ENCODE measurements at regions not wholly inside any gene's neighbourhood (a gene's known extent, or its start where the extent isn't known, plus 50 kb on each side); places are given as distances from the start of the nearest gene placed in this dataset.

DNA sequence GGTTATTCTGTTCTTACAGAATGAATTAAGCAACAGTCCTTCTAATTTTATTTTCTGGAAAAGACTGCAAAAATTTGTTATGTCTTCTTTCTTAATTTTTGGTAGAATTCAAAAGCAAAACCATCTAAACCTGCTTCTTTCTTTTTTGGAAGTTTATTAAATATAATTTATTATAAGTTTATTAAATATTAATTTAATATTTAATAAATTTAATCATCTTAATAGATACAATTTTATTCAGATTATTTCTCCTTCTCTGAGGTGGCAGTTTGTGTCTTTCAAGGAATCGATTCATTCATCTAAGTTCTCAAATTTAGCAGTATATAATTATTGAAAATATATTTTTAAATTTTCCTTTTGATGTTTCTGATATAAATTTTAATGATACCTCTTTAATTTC, 837.5 kb upstream of the LRRC4C start (continued):
- TF ChIP-seq, protein P1, sequence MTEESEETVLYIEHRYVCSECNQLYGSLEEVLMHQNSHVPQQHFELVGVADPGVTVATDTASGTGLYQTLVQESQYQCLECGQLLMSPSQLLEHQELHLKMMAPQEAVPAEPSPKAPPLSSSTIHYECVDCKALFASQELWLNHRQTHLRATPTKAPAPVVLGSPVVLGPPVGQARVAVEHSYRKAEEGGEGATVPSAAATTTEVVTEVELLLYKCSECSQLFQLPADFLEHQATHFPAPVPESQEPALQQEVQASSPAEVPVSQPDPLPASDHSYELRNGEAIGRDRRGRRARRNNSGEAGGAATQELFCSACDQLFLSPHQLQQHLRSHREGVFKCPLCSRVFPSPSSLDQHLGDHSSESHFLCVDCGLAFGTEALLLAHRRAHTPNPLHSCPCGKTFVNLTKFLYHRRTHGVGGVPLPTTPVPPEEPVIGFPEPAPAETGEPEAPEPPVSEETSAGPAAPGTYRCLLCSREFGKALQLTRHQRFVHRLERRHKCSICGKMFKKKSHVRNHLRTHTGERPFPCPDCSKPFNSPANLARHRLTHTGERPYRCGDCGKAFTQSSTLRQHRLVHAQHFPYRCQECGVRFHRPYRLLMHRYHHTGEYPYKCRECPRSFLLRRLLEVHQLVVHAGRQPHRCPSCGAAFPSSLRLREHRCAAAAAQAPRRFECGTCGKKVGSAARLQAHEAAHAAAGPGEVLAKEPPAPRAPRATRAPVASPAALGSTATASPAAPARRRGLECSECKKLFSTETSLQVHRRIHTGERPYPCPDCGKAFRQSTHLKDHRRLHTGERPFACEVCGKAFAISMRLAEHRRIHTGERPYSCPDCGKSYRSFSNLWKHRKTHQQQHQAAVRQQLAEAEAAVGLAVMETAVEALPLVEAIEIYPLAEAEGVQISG (CRISPR knock-in tag; IDR thresholded peaks at IDR 0.05): no peak
- no peak for TF ChIP-seq ZNF558 (CRISPR knock-in tag; IDR thresholded peaks at IDR 0.05; ENCODE audit: borderline replicate concordance)

DNA sequence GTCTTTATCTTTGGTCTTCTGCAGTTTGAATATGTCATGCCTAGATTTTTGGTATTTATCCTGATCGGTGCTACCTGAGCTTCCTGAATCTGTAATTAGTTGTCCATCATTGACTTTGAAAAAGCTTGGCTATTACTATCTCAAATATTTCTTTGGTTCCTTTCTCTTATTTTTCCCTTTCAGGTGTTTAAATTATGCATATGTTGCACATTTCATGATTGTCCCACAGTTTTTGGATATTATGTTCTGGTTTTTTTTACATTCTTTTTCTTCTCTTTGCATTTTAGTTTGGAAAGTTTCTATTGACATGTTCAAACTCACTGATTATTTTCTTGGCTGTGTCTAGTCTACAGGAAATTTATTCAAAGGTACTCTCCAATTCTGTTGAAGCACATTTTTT, 840.3 kb upstream of the LRRC4C start:
- no peak overlapping the region for H3K4me2 ChIP-seq (ENCODE audit: low read depth, low read length)
- no peak for TF ChIP-seq ZNF567 (CRISPR knock-in tag; IDR thresholded peaks at IDR 0.05; ENCODE audit: borderline replicate concordance)
- TF ChIP-seq, protein P2, sequence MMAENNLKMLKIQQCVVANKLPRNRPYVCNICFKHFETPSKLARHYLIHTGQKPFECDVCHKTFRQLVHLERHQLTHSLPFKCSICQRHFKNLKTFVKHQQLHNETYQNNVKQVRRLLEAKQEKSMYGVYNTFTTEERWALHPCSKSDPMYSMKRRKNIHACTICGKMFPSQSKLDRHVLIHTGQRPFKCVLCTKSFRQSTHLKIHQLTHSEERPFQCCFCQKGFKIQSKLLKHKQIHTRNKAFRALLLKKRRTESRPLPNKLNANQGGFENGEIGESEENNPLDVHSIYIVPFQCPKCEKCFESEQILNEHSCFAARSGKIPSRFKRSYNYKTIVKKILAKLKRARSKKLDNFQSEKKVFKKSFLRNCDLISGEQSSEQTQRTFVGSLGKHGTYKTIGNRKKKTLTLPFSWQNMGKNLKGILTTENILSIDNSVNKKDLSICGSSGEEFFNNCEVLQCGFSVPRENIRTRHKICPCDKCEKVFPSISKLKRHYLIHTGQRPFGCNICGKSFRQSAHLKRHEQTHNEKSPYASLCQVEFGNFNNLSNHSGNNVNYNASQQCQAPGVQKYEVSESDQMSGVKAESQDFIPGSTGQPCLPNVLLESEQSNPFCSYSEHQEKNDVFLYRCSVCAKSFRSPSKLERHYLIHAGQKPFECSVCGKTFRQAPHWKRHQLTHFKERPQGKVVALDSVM (CRISPR knock-in tag; IDR thresholded peaks at IDR 0.05): no peak
- TF ChIP-seq GABPB1 (CRISPR knock-in tag; IDR thresholded peaks at IDR 0.05): no peak
- TF ChIP-seq MAFF (IDR thresholded peaks at IDR 0.05; ENCODE audit: low read depth, low read length): peak; percentile 62
- TF ChIP-seq, protein P3, sequence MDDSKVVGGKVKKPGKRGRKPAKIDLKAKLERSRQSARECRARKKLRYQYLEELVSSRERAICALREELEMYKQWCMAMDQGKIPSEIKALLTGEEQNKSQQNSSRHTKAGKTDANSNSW (CRISPR knock-in tag; IDR thresholded peaks at IDR 0.05; ENCODE audit: borderline replicate concordance): no peak
- no peak for TF ChIP-seq ATAD3A (CRISPR knock-in tag; IDR thresholded peaks at IDR 0.05)
- TF ChIP-seq ZFP36 (IDR thresholded peaks at IDR 0.05; ENCODE audit: borderline replicate concordance, low read depth, low read length, partially characterized antibody): no peak
- TF ChIP-seq CBFB (CRISPR knock-in tag; IDR thresholded peaks at IDR 0.05): no peak
- TF ChIP-seq TGIF2 (CRISPR knock-in tag; IDR thresholded peaks at IDR 0.05): no peak
- TF ChIP-seq ZNF607 (CRISPR knock-in tag; IDR thresholded peaks at IDR 0.05; ENCODE audit: borderline replicate concordance): no peak
- TF ChIP-seq MAFK (conservative IDR thresholded peaks at IDR 0.05 in 1 of 2, IDR thresholded peaks at IDR 0.05 in 1 of 2; ENCODE audit: low read length in 2 of 2): peak; percentile 40 to 66; a peak in 3 of 4 replicates
- no peak for TF ChIP-seq ZSCAN9 (CRISPR knock-in tag; IDR thresholded peaks at IDR 0.05; ENCODE audit: borderline replicate concordance)
- no peak for TF ChIP-seq SP5 (CRISPR knock-in tag; IDR thresholded peaks at IDR 0.05; ENCODE audit: borderline replicate concordance, low read depth)
- no peak for TF ChIP-seq ZNF543 (CRISPR knock-in tag; IDR thresholded peaks at IDR 0.05)
- POLR2A ChIA-PET: no interaction called here
- H3K4me1 ChIP-seq (ENCODE audit: insufficient read depth, low read length): no peaks in the 10 kb centered on the region
- CTCF ChIA-PET (ENCODE audit: low intra/inter-chr PET ratio, low total read pairs): no interaction called here
- FAIRE-seq (no peak), DNase-seq (ENCODE audit: low spot score) (no peak), ATAC-seq (no peak)
- WGBS (ENCODE audit: low lambda C conversion rate): 0% methylated on average over 1 of the region's 1 CpG
- H4K20me1 ChIP-seq (ENCODE audit: insufficient read depth, low read length): no peaks in the 10 kb centered on the region
- in situ Hi-C loops (cut with HindIII; ENCODE audit: extremely low pct_ligation_motif_present, low pct_unique_long_range_greater_than_20kb): no loop called here
- H2AFZ ChIP-seq (ENCODE audit: low read length): no peak overlapping the region
- no peak overlapping the region for H3K4me3 ChIP-seq (replicated peaks in 1 of 3; ENCODE audit: insufficient read depth in 1 of 3, low read depth in 2 of 3, low read length in 3 of 3)
- intact Hi-C loops (cut with micrococcal nuclease; ENCODE audit: unreplicated experiment): no loop called here
- H3K79me2 ChIP-seq (ENCODE audit: insufficient read depth, low read length): no peaks in the 10 kb centered on the region
- no peaks in the 10 kb centered on the region for H3K36me3 ChIP-seq (replicated peaks in 1 of 2; ENCODE audit: control insufficient read depth in 1 of 2, insufficient read depth in 2 of 2, low read length in 2 of 2)
- H3K9ac ChIP-seq (ENCODE audit: insufficient read depth, low read depth, low read length): no peak overlapping the region
- no peaks in the 10 kb centered on the region for H3K27me3 ChIP-seq (ENCODE audit: control insufficient read depth in 1 of 2, insufficient read depth in 2 of 2, low read length in 2 of 2)
- H3K27ac ChIP-seq (ENCODE audit: extremely low read length, insufficient read depth, low read length): no peak overlapping the region
- BruUV-seq (replicated peaks): no TSS peak
- H3K9me3 ChIP-seq (ENCODE audit: low read length): peaks cover 71% of the 10 kb centered on the region
